ENCODE measurements at regions not wholly inside any gene's neighbourhood (a gene's known extent, or its start where the extent isn't known, plus 50 kb on each side); places are given as distances from the start of the nearest gene placed in this dataset.

DNA sequence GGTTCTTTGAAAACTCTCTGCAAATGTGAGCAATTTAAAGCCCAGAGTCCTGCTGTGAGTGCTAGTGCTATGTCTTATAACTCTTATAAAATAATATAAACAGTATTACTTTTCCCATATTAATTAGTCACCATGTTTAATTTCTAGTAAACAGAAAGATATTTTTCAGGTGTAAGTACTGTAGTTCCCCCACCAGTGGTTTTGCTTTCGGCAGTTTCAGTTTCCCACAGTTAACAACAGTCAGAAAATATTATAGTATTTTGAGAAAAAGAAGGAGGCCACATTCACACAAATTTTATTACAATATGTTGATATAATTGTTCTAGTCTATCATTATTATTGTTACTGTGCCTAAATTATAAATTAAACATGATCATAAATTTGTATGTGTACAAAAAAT is 800.5 kb downstream of the LRFN5 start:
- TF ChIP-seq, protein P1, sequence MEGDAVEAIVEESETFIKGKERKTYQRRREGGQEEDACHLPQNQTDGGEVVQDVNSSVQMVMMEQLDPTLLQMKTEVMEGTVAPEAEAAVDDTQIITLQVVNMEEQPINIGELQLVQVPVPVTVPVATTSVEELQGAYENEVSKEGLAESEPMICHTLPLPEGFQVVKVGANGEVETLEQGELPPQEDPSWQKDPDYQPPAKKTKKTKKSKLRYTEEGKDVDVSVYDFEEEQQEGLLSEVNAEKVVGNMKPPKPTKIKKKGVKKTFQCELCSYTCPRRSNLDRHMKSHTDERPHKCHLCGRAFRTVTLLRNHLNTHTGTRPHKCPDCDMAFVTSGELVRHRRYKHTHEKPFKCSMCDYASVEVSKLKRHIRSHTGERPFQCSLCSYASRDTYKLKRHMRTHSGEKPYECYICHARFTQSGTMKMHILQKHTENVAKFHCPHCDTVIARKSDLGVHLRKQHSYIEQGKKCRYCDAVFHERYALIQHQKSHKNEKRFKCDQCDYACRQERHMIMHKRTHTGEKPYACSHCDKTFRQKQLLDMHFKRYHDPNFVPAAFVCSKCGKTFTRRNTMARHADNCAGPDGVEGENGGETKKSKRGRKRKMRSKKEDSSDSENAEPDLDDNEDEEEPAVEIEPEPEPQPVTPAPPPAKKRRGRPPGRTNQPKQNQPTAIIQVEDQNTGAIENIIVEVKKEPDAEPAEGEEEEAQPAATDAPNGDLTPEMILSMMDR (IDR thresholded peaks at IDR 0.05): no peak
- TF ChIP-seq CHD2 (IDR thresholded peaks at IDR 0.05; ENCODE audit: low read length, partially characterized antibody) (no peak), ELF1 (IDR thresholded peaks at IDR 0.05) (no peak), POLR2AphosphoS5 (IDR thresholded peaks at IDR 0.05; ENCODE audit: low read depth, low read length) (no peak), YY1 (IDR thresholded peaks at IDR 0.05; ENCODE audit: low read depth) (no peak), EP300 (IDR thresholded peaks at IDR 0.05; ENCODE audit: borderline replicate concordance in 1 of 2, low read depth in 1 of 2, low read length in 1 of 2) (no peak), RXRA (IDR thresholded peaks at IDR 0.05; ENCODE audit: borderline replicate concordance, low read depth) (no peak), GABPA (IDR thresholded peaks at IDR 0.05; ENCODE audit: low read depth) (no peak)
- TF ChIP-seq, protein P2, sequence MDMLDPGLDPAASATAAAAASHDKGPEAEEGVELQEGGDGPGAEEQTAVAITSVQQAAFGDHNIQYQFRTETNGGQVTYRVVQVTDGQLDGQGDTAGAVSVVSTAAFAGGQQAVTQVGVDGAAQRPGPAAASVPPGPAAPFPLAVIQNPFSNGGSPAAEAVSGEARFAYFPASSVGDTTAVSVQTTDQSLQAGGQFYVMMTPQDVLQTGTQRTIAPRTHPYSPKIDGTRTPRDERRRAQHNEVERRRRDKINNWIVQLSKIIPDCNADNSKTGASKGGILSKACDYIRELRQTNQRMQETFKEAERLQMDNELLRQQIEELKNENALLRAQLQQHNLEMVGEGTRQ (IDR thresholded peaks at IDR 0.05; ENCODE audit: borderline replicate concordance, low read depth, low read length): no peak
- TF ChIP-seq, protein P3, sequence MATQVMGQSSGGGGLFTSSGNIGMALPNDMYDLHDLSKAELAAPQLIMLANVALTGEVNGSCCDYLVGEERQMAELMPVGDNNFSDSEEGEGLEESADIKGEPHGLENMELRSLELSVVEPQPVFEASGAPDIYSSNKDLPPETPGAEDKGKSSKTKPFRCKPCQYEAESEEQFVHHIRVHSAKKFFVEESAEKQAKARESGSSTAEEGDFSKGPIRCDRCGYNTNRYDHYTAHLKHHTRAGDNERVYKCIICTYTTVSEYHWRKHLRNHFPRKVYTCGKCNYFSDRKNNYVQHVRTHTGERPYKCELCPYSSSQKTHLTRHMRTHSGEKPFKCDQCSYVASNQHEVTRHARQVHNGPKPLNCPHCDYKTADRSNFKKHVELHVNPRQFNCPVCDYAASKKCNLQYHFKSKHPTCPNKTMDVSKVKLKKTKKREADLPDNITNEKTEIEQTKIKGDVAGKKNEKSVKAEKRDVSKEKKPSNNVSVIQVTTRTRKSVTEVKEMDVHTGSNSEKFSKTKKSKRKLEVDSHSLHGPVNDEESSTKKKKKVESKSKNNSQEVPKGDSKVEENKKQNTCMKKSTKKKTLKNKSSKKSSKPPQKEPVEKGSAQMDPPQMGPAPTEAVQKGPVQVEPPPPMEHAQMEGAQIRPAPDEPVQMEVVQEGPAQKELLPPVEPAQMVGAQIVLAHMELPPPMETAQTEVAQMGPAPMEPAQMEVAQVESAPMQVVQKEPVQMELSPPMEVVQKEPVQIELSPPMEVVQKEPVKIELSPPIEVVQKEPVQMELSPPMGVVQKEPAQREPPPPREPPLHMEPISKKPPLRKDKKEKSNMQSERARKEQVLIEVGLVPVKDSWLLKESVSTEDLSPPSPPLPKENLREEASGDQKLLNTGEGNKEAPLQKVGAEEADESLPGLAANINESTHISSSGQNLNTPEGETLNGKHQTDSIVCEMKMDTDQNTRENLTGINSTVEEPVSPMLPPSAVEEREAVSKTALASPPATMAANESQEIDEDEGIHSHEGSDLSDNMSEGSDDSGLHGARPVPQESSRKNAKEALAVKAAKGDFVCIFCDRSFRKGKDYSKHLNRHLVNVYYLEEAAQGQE (IDR thresholded peaks at IDR 0.05; ENCODE audit: low read depth, low read length): no peak

Data from SK-N-SH (cell line).